SHP77 (cell line): ENCODE measurements at regions not wholly inside any gene's neighbourhood (a gene's known extent, or its start where the extent isn't known, plus 50 kb on each side); places are given as distances from the start of the nearest gene placed in this dataset.
A peak's percentile ranks its signal among the peaks of the same experiment; 100 is the strongest.

Source experiments
- DNase-seq, 2 experiments: peaks; one replicate each; lab custom pipeline; 2025; lab: John Stamatoyannopoulos, UW

DNA sequence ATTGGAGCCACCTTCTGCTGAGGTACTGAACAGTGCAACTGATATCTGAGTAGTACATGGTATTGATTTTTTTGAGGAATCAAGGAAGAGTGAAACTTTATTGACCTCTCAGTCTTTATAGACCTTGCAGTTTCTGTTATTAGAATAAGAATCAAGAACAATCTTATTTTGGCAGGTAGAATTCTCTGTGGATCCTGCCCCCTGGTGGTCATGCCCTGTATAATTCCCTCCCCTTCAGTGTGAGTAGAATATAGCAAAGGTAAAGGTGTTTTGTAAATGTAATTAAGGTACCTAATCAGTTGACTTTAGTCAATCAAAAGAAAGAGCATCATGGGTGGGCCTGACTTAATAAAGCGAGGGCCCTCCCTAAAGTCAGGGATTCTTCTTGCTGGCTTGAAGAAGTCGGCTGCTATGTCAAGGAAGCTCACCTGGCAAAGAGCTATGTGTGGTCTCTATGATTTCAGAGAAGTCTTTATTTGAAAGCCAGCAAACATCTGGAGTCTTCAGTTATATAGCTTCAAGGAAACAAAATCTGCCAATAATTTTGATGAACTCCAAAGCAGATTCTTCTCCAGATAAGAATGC, 142.8 kb downstream of the LSM5 start:
- DNase-seq: peak in 1 of 2 experiments; percentile 19

GRCh38 chr7:32346253-32346652, 143.9 kb downstream of the LSM5 start:
- no peak for DNase-seq

DNA sequence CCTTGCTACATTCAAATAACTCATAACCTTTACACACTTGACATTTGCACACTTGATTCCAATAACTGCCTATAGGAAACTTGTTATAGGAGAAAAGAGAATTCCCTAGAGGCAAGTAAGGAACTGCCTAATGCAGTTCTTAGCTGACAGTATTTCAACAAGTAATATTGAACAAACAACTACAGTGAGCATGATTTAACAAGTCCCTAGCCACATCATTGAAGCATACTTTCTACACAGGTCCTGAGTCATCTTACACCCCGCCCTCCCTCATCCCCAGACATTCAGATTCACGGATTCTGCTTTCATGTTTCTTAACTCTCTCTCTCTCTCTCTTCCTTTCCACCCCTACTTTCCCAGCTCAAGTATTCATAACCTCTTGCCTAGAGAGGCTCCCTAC, 153.5 kb downstream of the LSM5 start:
- no peak for DNase-seq

GRCh38 chr7:32335107-32335506, 155.1 kb downstream of the LSM5 start:
- no peak for DNase-seq

GRCh38 chr7:32330602-32331001, 159.6 kb downstream of the LSM5 start:
- DNase-seq: no peak

GRCh38 chr7:32326078-32326477, 164.1 kb downstream of the LSM5 start:
- DNase-seq: no peak

GRCh38 chr7:32323712-32324111, 166.5 kb downstream of the LSM5 start:
- DNase-seq: no peak

- no peak for DNase-seq
Observed at GRCh38 chr7:32319012-32319382, 171.2 kb downstream of the LSM5 start.

DNA sequence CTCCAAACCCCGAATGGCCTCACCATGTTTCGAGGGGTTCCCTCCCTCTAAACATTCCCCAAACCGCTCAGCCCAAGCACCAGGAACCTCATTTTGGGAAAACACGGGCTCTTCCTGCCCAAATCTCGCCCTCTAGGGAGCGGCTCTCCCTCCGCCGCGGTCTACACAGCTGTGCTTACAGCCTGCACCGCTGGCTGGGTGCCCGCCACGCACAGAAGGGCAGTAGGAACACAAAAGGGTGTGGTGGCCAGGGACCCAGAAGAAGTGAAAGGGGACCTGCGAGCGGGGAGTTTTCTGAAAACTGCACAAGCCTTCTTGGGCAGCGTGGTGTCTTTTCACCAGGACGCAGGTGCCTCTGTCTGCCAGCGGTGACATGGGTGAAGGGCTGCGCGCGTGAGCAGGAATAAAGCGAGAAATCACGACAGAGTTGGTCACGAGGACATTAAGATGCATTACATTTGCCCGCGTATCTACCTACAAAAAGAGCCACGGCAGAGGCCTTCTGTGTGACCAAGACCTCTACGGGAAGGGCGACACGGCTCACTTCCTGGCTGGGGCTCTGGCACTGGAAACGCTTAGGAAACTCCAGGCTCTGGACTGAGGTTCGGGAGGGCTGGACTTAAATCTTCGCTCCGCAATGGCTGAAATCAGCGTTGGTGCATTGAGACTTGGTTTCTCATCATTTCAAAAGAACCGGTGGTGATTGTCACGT, 171.7 kb downstream of the LSM5 start:
- no peak for DNase-seq

GRCh38 chr7:32316839-32317238, 173.3 kb downstream of the LSM5 start:
- no peak for DNase-seq

- DNase-seq: no peak
Observed at GRCh38 chr7:32314761-32315160, 175.4 kb downstream of the LSM5 start.

DNA sequence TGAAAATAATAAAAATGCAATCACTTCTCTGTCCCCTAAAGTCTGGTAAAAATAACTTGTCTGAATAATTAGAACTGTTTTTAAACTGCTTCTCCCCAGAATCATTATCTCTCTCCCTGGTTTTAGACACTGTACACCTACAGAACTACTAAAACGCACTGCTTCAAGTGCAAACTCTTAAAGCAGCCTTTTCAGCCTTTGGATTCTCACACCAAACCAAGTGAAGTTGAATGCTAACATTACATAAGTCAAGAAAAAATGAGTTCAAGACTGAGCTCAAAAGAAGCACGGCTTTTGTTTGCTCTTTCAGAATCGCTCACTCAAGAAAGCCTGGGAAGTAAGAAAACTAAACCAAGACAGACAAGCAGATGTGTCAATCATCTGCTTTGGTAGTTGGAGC, 188.8 kb downstream of the LSM5 start:
- DNase-seq: no peak

GRCh38 chr7:32299133-32299702, 191.0 kb downstream of the LSM5 start:
- DNase-seq: no peak

GRCh38 chr7:32298408-32299132, 191.6 kb downstream of the LSM5 start:
- no peak for DNase-seq

- no peak for DNase-seq
Observed at GRCh38 chr7:32293833-32294232, 196.3 kb downstream of the LSM5 start.

DNA sequence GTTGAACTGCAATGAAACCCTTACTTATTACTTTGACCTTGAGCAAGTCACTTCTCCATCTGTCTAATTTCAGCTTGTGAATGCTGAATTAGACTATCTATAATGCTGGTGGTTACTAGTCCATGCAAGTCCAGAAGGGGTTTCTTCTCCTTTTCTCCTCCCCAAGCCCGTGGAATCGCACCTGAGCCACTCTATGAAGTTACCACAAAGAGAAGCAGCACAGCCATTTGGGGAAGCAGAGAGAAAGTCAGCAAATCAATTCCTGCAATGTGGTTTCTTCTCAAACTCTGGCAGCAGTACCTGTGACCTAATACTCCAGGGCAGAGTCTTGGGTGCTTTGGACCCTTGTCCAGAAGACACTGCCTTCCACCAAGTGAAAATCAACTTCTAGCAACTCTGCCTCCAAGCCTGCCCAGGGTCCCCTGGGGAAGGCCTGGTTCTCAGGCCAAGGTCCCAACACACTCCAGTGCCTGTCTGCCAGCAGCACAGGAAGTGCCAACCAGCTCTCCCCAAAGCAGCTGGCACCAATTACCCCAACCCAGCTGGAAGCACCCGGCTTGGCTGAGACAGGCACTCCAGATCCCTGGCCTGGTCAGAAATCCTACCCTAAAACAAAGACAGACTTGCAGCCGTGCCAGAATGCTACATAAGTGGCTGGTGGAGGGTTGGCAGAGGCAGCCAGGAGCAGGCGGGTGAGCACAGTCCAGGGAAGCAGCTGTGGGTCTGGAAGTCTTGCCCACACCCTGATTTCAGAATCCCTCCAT, 200.3 kb downstream of the LSM5 start:
- DNase-seq: peak in 1 of 2 experiments; percentile 15

- no peak for DNase-seq
Observed at GRCh38 chr7:32285698-32286097, 204.5 kb downstream of the LSM5 start.

DNA sequence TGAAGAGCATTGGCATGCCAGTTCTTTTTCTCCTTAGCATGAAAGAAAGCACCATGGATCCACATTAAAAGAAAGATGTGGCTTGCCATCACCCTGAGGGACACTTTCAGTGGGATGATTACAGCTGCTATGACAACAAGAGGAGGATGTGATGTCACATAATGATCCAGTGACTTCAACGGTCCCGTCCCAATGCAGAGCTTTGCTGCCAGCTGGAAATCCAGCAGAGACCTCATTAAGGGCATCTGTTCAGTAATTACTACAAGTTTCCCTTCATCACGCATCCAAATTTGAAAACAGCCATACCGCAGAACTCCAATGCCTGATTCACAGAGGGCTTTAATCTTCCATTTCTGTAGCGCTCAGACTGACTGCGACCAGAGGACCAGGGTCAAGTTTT, 206.6 kb downstream of the LSM5 start:
- no peak for DNase-seq

DNA sequence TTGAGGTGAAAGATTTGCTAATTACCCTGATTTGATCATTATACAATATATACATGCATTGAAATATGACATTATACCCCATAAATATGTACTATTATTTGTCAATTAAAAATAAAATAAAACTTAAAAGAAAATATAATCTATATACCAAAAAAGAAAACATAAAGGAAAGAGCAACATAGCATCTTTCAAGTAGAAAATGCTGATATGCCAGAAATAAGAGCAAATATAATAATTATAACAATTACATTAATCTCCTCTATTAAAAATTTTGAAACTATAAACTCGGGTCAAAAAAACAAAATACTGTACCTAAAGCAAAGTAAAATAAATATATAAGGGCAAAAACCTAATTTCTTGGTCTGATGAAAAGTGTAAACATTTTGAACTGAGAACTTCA, 209.3 kb upstream of the PDE1C start:
- no peak for DNase-seq

- DNase-seq: no peak
Observed at GRCh38 chr7:32275216-32276009, 205.2 kb upstream of the PDE1C start.

GRCh38 chr7:32273297-32273696, 203.1 kb upstream of the PDE1C start:
- DNase-seq: no peak
